A673 (cell line): ENCODE measurements at regions not wholly inside any gene's neighbourhood (a gene's known extent, or its start where the extent isn't known, plus 50 kb on each side); places are given as distances from the start of the nearest gene placed in this dataset.

Source experiments
- BruUV-seq: library from RNA; stranded (reverse); fragments of 400-500 nt; replicated peaks from 2 replicates; lab custom pipeline; 2021; lab: Mats Ljungman, UMichigan
- CTCF ChIA-PET: fragments of 300-600 bp; sonication (Branson Sonifier 250); formaldehyde crosslinking; loops from one replicate; lab custom pipeline; 2022; ENCODE audit warnings: antibody characterized with exemption; lab: Charles Lee
- POLR2A ChIA-PET: fragments of 300-600 bp; sonication (Branson Sonifier 250); formaldehyde crosslinking; loops from one replicate; lab custom pipeline; 2022; ENCODE audit warnings: antibody characterized with exemption; ENCODE audit not compliant: low non-redundant PET; lab: Charles Lee
- DNase-seq: peaks from one replicate; pipeline ENCODE4 v3.0.0-alpha.2; 2015; ENCODE audit warnings: low spot score
- H3K27ac ChIP-seq: fragments of 200-600 bp; sonication (generic); 2 replicates; pipeline ENCODE4 v1.5.1; 2016; ENCODE audit warnings: mixed run types, low read depth, mild to moderate bottlenecking, mixed read lengths, antibody characterized with exemption, low read length; ENCODE audit not compliant: poor library complexity, severe bottlenecking
- H3K27me3 ChIP-seq: fragments of 200-600 bp; sonication (generic); replicated peaks from 2 replicates; pipeline ENCODE4 v1.6.1; 2017; ENCODE audit warnings: mixed run types, low read depth, mild to moderate bottlenecking, mixed read lengths, antibody characterized with exemption, low read length; ENCODE audit not compliant: insufficient read depth, poor library complexity
- H3K36me3 ChIP-seq: fragments of 200-600 bp; sonication (generic); 2 replicates; pipeline ENCODE4 v1.6.1; 2016; ENCODE audit warnings: mixed run types, mild to moderate bottlenecking, mixed read lengths, antibody characterized with exemption, low read length; ENCODE audit not compliant: insufficient read depth, poor library complexity, severe bottlenecking
- H3K4me1 ChIP-seq: fragments of 200-600 bp; sonication (generic); 2 replicates; pipeline ENCODE4 v1.6.1; 2017; ENCODE audit warnings: mixed run types, mild to moderate bottlenecking, mixed read lengths, antibody characterized with exemption, low read length; ENCODE audit not compliant: insufficient read depth, poor library complexity, severe bottlenecking
- H3K4me3 ChIP-seq: fragments of 200-600 bp; sonication (generic); 2 replicates; pipeline ENCODE4 v1.5.1; 2016; ENCODE audit warnings: low read depth, mixed run types, mild to moderate bottlenecking, mixed read lengths, low read length; ENCODE audit not compliant: poor library complexity, severe bottlenecking
- H3K9me3 ChIP-seq: fragments of 200-600 bp; sonication (generic); 2 replicates; pipeline ENCODE4 v1.6.1; 2016; ENCODE audit warnings: mixed run types, low read depth, mild to moderate bottlenecking, mixed read lengths, antibody characterized with exemption, low read length; ENCODE audit not compliant: poor library complexity, severe bottlenecking
- EZH2 ChIP-seq: fragments of 200-600 bp; sonication (generic); IDR thresholded peaks from 2 replicates; pipeline ENCODE4 v1.6.1; 2017; ENCODE audit warnings: borderline replicate concordance, low read depth, mild to moderate bottlenecking, mixed read lengths, antibody characterized with exemption, low read length; ENCODE audit not compliant: poor library complexity, severe bottlenecking
- intact Hi-C: fragments of 100-400 bp; cut with micrococcal nuclease; formaldehyde crosslinking; loops from one replicate; pipeline ENCODE4 v1.10.0; 2022; ENCODE audit not compliant: unreplicated experiment
- TF ChIP-seq, protein P1 (sequence below): fragments of 300-800, 200-600 bp; sonication (generic); conservative IDR thresholded peaks from 2 replicates; pipeline ENCODE4 v1.5.1; 2017; ENCODE audit warnings: low read depth, mild to moderate bottlenecking, antibody characterized with exemption, low read length, moderate library complexity, mixed read lengths

DNA sequence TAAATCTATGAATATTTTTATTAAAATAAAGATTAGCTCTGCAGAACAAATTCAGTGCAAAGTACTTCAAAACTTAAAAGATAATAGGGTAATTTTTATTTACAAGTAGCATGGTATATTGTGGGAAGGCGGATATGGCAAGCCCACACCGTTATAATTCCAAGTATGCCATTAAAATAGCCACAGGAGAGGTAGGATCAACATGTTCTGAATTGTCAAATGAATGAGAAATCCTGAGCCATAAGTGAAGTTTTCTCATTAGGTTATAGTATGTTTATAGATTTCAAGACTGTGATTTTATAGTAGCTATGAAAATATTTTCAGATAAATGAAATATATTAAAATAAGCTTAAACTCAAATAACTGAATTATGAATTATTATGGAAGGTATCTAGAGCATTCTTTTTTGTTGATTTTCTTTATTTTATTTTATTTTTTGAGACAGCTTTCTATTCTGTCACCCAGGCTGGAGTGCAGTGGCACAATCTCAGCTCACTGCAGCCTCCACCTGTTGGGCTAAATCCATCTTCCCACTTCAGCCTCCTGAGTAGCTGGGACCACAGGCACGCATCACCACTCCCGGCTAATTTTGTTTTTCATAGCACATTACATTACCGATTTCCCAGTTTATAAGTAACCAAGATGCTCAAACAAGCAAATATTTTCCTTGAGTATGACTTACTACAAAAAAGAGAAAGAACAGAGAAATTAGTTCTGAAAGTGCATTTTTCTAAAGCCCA is 956.6 kb downstream of the GATA3 start:
- H3K4me3 ChIP-seq, result no peak overlapping the region
- no peaks in the 10 kb centered on the region for H3K36me3 ChIP-seq
- intact Hi-C loops, result no loop called here
- H3K4me1 ChIP-seq, result no peaks in the 10 kb centered on the region
- H3K27me3 ChIP-seq, result no peaks in the 10 kb centered on the region
- DNase-seq, result no peak
- no peak overlapping the region for H3K27ac ChIP-seq
- no peak for TF ChIP-seq EZH2
- TF ChIP-seq, protein P1, sequence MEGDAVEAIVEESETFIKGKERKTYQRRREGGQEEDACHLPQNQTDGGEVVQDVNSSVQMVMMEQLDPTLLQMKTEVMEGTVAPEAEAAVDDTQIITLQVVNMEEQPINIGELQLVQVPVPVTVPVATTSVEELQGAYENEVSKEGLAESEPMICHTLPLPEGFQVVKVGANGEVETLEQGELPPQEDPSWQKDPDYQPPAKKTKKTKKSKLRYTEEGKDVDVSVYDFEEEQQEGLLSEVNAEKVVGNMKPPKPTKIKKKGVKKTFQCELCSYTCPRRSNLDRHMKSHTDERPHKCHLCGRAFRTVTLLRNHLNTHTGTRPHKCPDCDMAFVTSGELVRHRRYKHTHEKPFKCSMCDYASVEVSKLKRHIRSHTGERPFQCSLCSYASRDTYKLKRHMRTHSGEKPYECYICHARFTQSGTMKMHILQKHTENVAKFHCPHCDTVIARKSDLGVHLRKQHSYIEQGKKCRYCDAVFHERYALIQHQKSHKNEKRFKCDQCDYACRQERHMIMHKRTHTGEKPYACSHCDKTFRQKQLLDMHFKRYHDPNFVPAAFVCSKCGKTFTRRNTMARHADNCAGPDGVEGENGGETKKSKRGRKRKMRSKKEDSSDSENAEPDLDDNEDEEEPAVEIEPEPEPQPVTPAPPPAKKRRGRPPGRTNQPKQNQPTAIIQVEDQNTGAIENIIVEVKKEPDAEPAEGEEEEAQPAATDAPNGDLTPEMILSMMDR, result no peak
- BruUV-seq, result no TSS peak
- H3K9me3 ChIP-seq, result no peaks in the 10 kb centered on the region
- POLR2A ChIA-PET, result no interaction called here
- CTCF ChIA-PET, result no interaction called here

DNA sequence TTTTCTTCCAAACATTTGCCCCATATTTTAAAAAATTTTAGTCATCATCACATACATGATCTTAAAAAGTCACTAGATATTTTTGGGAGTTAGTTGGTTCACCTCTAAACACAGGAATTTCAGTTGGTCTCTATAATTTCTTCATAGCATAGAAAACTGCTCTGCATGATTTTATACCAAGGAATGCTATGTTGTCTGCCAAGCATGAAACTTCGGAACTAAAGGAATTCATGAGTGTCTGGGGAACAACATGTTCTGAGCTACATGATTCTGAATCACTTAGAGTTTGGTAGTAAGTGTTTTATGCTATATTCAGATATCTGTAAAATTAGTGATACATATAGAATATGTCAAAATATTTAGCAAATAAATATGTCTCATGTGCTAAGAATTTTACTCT is 957.8 kb downstream of the GATA3 start:
- H3K27ac ChIP-seq, result no peak overlapping the region
- ChIA-PET POLR2A (no interaction called here), CTCF (no interaction called here)
- BruUV-seq, result no TSS peak
- H3K27me3 ChIP-seq, result no peaks in the 10 kb centered on the region
- intact Hi-C loops, result no loop called here
- no peak for TF ChIP-seq EZH2
- TF ChIP-seq, protein P1, result no peak
- no peak overlapping the region for H3K4me3 ChIP-seq
- H3K9me3 ChIP-seq, result no peaks in the 10 kb centered on the region
- H3K4me1 ChIP-seq, result peaks cover 3% of the 10 kb centered on the region
- H3K36me3 ChIP-seq, result no peaks in the 10 kb centered on the region
- peak; percentile 7 for DNase-seq

DNA sequence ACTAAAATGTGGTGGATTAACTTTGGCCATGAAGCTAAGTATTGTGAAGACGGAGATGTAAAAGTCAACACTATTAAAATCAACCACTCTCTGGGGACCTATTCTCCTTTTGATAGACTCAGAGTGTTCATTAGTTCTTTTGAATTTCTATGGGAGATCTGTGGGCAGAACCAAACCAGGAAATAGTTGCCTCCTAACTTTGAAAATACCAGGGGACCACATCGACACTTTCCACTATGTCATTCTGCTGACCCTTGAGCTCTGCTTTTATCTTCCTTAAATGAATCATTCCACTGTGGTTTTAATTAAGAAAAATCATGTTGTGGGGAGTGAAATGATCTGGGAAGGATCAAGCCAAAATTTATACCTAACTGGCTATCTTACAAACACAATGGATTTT is 960.5 kb downstream of the GATA3 start:
- TF ChIP-seq EZH2, result no peak
- TF ChIP-seq, protein P1, result no peak
- Histone ChIP-seq H3K4me1 (peaks cover 20% of the 10 kb centered on the region), H3K9me3 (no peaks in the 10 kb centered on the region), H3K36me3 (no peaks in the 10 kb centered on the region), H3K4me3 (no peak overlapping the region), H3K27me3 (no peaks in the 10 kb centered on the region), H3K27ac (no peak overlapping the region)
- DNase-seq, result peak; percentile 30
- POLR2A ChIA-PET, result no interaction called here
- BruUV-seq, result no TSS peak
- intact Hi-C loops, result no loop called here
- CTCF ChIA-PET, result no interaction called here
